ENCODE measurements at regions not wholly inside any gene's neighbourhood (a gene's known extent, or its start where the extent isn't known, plus 50 kb on each side); places are given as distances from the start of the nearest gene placed in this dataset.

GRCh38 chr6:130620338-130620781 is 206.8 kb upstream of the SMLR1 start:
- TF ChIP-seq CTCF (IDR thresholded peaks at IDR 0.05) (no peak), POLR2AphosphoS5 (IDR thresholded peaks at IDR 0.05) (no peak), POLR2A (IDR thresholded peaks at IDR 0.05) (no peak)

Measured in gastroesophageal sphincter (tissue), 3 donors.